Stomach (tissue), 8 donors: ENCODE measurements at regions not wholly inside any gene's neighbourhood (a gene's known extent, or its start where the extent isn't known, plus 50 kb on each side); places are given as distances from the start of the nearest gene placed in this dataset.
A peak's percentile ranks its signal among the peaks of the same experiment; 100 is the strongest.

ENCODE experiments used
- DNase-seq, 2 donors: peaks; one replicate each; pipeline versions ENCODE4 v3.0.0 to v3.0.0-alpha.2; 2013 to 2019
- H3K27ac ChIP-seq, 5 donors: fragments of 200-600 bp in 4 of 5; sonication (generic) in 4 of 5; one replicate each; pipeline ENCODE4 v1.5.1; 2013 to 2019; ENCODE audit warnings: mild to moderate bottlenecking in 1 of 5, moderate library complexity in 1 of 5
- H3K27me3 ChIP-seq, 3 donors: fragments of 200-600 bp; sonication (generic); one replicate each; pipeline ENCODE4 v1.5.1; 2017 to 2019; ENCODE audit warnings: mixed run types in 1 of 3
- H3K36me3 ChIP-seq, 4 donors: fragments of 200-600 bp; sonication (generic); 1 replicate in 3 of 4; 2 replicates in 1 of 4; pipeline ENCODE4 v1.5.1; 2016 to 2019
- H3K4me1 ChIP-seq, 4 donors: fragments of 200-600 bp; sonication (generic); one replicate each; pipeline ENCODE4 v1.5.1; 2016 to 2019
- H3K4me3 ChIP-seq, 4 donors: fragments of 200-600 bp; sonication (generic) in 3 of 4; one replicate each; pipeline ENCODE4 v1.5.1; 2016 to 2019; ENCODE audit warnings: mild to moderate bottlenecking in 1 of 4
- H3K9me3 ChIP-seq, 4 donors: fragments of 200-600 bp; sonication (generic); one replicate each; pipeline ENCODE4 v1.5.1; 2016 to 2019
- CTCF ChIP-seq, 7 experiments: fragments of 450-650 bp in 4 of 7; fragments of 200-600 bp in 3 of 7; sonication (generic) in 3 of 7; IDR thresholded peaks; one replicate each; pipeline ENCODE4 v1.5.1; 2016 to 2019; ENCODE audit warnings: antibody characterized with exemption in 7 of 7, control low read depth in 2 of 7, mild to moderate bottlenecking in 1 of 7
- EP300 ChIP-seq: sonication (generic); formaldehyde crosslinking; IDR thresholded peaks from one replicate; pipeline ENCODE4 v1.6.1; 2017; ENCODE audit warnings: antibody characterized with exemption
- POLR2A ChIP-seq, 4 donors: fragments of 450-650 bp; IDR thresholded peaks; one replicate each; pipeline ENCODE4 v1.6.1; 2016; ENCODE audit warnings: antibody characterized with exemption in 4 of 4, control low read depth in 2 of 4, mild to moderate bottlenecking in 1 of 4, moderate library complexity in 1 of 4
- POLR2AphosphoS5 ChIP-seq, 3 donors: sonication (generic); formaldehyde crosslinking; IDR thresholded peaks; one replicate each; pipeline ENCODE4 v1.6.1; 2016; ENCODE audit warnings: antibody characterized with exemption in 3 of 3
- WGBS, 5 donors: extraction: QIAGEN DNeasy Blood & Tissue Kit in 3 of 5; methylation state at CpG; one replicate each; pipeline versions ENCODE4 v1.1.5 to v1.1.7; 2013 to 2018; 5-methylcytosine and 5-hydroxymethylcytosine counted together
- intact Hi-C: fragments of 100-400 bp; cut with DNase I; formaldehyde crosslinking; loops from one replicate; pipeline ENCODE4 v1.15.1; 2023; ENCODE audit warnings: low total_unique reads
- donor health status: healthy with polysubstance abuse.
- donor health status: Bipolar disorder and iron deficiency.
- donor health status: healthy.

DNA sequence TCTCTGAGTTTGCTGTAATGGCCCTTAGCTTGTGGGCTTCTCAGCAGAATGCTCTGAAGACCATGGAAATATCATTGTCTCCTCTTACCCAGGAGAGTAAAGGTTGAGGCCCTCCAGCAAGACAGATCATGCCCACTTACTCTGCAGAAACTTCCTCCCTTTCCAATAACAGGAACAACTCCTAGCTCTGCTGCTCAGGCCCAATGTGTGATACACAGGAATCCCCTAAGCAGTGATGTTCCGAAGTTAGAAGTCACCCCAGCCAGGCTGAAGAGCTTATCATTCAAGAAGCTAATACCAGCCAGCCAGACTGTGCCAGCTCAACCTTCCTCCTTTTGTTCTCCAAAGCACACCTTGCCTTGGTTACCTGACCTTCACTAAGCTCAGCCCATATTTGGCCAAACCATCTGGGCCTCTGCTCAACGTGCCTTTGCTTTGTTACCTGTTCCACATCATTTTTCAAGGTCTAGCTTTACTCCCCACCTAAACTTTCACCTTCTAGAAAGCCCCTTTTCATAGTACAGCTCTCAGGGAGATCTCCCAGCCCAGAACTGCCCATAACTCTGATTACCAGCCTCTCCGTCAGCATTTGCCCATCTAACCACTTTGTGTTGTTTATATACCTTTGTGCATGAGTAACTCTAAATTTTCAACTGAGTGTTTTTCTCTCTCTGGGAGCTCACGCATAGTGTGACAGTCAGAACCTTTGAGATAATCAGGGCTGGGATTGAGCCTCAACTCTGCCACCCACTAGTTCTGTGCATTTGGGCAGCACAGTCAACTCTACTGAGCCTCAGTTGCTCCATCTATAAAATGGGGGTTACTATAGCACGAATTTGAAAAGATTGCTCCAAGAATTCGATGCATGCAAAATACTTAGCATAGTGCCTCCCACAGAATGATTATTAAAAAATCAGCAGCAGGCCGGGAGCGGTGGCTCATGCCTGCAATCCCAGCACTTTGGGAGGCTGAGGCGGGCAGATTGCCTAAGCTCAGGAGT, 107.6 kb upstream of the CPEB4 start:
- Histone ChIP-seq H3K4me1 (peaks cover 20 to 41% (median 34%) of the 10 kb centered on the region in 4 donors), H3K36me3 (no peaks in the 10 kb centered on the region), H3K27me3 (no peaks in the 10 kb centered on the region), H3K9me3 (no peaks in the 10 kb centered on the region), H3K4me3 (no peak overlapping the region), H3K27ac (peak overlapping the region; percentile 64 to 88 (median 76))
- TF ChIP-seq CTCF (IDR thresholded peaks at IDR 0.05) (no peak), EP300 (no peak), POLR2AphosphoS5 (IDR thresholded peaks at IDR 0.05) (no peak), POLR2A (IDR thresholded peaks at IDR 0.05) (no peak)
- intact Hi-C loops: no loop called here
- WGBS, 5 donors: 81 to 89% (median 84%) methylated on average over 9 of the region's 9 CpGs
- DNase-seq: peak in 1 of 2 donors; percentile 53

GRCh38 chr5:173781432-173781815, 106.7 kb upstream of the CPEB4 start:
- DNase-seq: no peak
- no peak overlapping the region for H3K4me3 ChIP-seq
- whole genome bisulfite sequencing, 5 donors: 23 to 51% (median 34%) methylated on average over 4 of the region's 4 CpGs
- H3K36me3 ChIP-seq: no peaks in the 10 kb centered on the region
- H3K27me3 ChIP-seq: no peaks in the 10 kb centered on the region
- intact Hi-C loops: no loop called here
- no peaks in the 10 kb centered on the region for H3K9me3 ChIP-seq
- H3K4me1 ChIP-seq: peaks cover 20 to 48% (median 34%) of the 10 kb centered on the region in 4 donors
- H3K27ac ChIP-seq: peak overlapping the region; percentile 64 to 88 (median 76)
- TF ChIP-seq EP300 (no peak), POLR2AphosphoS5 (IDR thresholded peaks at IDR 0.05) (no peak), CTCF (IDR thresholded peaks at IDR 0.05) (no peak), POLR2A (IDR thresholded peaks at IDR 0.05) (no peak)

DNA sequence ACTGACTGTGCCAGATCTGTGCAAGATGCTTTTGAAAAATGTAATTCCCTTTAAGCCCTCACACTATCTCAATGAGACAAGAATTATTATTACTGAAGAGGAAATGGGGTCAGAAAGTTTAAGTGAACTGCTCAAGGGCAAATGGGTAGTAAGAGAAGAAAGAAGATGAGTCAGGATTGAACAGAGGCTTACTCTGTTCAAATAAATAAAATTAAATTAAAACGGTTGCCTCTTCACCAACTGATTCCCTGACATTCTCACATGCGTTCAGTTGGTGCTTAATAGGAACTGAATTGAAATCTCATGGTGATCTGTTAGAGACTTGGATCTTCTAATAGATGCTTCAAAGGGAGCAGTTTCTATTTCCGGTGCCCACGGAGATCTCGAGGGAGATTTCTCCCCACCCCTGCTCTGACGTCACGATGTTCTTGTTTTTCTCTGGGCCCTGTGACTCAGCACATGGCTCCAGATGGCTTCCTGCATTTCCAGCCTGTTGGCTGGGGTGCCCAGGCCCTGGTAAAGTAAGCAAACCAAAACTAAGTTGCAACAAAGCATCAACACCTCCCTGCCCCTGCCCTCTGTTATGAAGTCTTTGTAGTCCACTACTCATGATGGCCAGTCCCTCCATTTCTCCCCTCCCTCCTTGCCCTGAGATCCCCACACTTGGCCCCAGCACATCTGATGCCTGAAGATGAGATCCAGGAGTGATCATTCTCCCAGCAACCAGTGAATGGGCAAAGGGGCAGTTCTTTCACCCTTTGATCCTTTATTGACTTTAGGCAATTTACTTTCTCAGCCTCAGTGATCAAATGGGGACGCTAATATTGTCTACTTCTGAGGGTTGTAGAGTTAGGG, 106.1 kb upstream of the CPEB4 start:
- no peaks in the 10 kb centered on the region for H3K36me3 ChIP-seq
- no peak overlapping the region for H3K4me3 ChIP-seq
- 21 to 28% (median 27%) methylated on average over 8 of the region's 8 CpGs for WGBS, 5 donors
- peak overlapping the region; percentile 34 to 88 (median 76) for H3K27ac ChIP-seq
- peaks cover 20 to 53% (median 34%) of the 10 kb centered on the region in 4 donors for H3K4me1 ChIP-seq
- H3K9me3 ChIP-seq: no peaks in the 10 kb centered on the region
- no peaks in the 10 kb centered on the region for H3K27me3 ChIP-seq
- TF ChIP-seq POLR2AphosphoS5 (IDR thresholded peaks at IDR 0.05) (peak; percentile 36 to 80 (median 55)), POLR2A (IDR thresholded peaks at IDR 0.05) (no peak), EP300 (peak; percentile 21), CTCF (IDR thresholded peaks at IDR 0.05) (no peak)
- peak; percentile 77 to 80 for DNase-seq
- intact Hi-C loops: no loop called here

GRCh38 chr5:173782671-173783101, 105.5 kb upstream of the CPEB4 start:
- TF ChIP-seq CTCF (IDR thresholded peaks at IDR 0.05): no peak
- no peak for TF ChIP-seq EP300
- TF ChIP-seq POLR2AphosphoS5 (IDR thresholded peaks at IDR 0.05): no peak
- no peak for TF ChIP-seq POLR2A (IDR thresholded peaks at IDR 0.05)
- Histone ChIP-seq H3K36me3 (no peaks in the 10 kb centered on the region), H3K27ac (peak overlapping the region; percentile 47 to 88 (median 76)), H3K9me3 (no peaks in the 10 kb centered on the region), H3K4me1 (peaks cover 20 to 53% (median 34%) of the 10 kb centered on the region in 4 donors), H3K4me3 (no peak overlapping the region), H3K27me3 (no peaks in the 10 kb centered on the region)
- intact Hi-C loops: no loop called here
- peak in 1 of 2 donors; percentile 48 for DNase-seq
- WGBS, 5 donors: 54 to 73% (median 59%) methylated on average over 4 of the region's 4 CpGs
